Hepatocyte (in vitro differentiated cells): ENCODE measurements at regions not wholly inside any gene's neighbourhood (a gene's known extent, or its start where the extent isn't known, plus 50 kb on each side); places are given as distances from the start of the nearest gene placed in this dataset. TPM values are rescaled to one million over a fixed set of nuclear protein-coding genes. Genes with fewer than 3 reads are reported as not detected.

Experiments used
- DNase-seq: peaks from one replicate; pipeline ENCODE4 v3.0.0-alpha.2; 2016; ENCODE audit warnings: low spot score
- H2AFZ ChIP-seq: fragments of 200-600 bp; sonication (generic); 2 replicates; pipeline ENCODE4 v1.6.0; 2016; ENCODE audit warnings: antibody characterized with exemption, mild to moderate bottlenecking
- H3K27ac ChIP-seq: fragments of 200-600 bp; sonication (generic); 2 replicates; pipeline ENCODE4 v1.5.1; 2016; ENCODE audit warnings: mild to moderate bottlenecking
- H3K27me3 ChIP-seq: fragments of 200-600 bp; sonication (generic); 2 replicates; pipeline ENCODE4 v1.6.1; 2016
- H3K36me3 ChIP-seq: fragments of 200-600 bp; sonication (generic); replicated peaks from 2 replicates; pipeline ENCODE4 v1.5.1; 2016; ENCODE audit warnings: low read depth; ENCODE audit not compliant: insufficient read depth
- H3K4me1 ChIP-seq: fragments of 200-600 bp; sonication (generic); 2 replicates; pipeline ENCODE4 v1.5.1; 2016; ENCODE audit warnings: mild to moderate bottlenecking, moderate library complexity; ENCODE audit not compliant: insufficient read depth
- H3K4me2 ChIP-seq: fragments of 200-600 bp; sonication (generic); 2 replicates; pipeline ENCODE4 v1.6.0; 2016
- H3K4me3 ChIP-seq: fragments of 200-600 bp; sonication (generic); 2 replicates; pipeline ENCODE4 v1.5.1; 2016; ENCODE audit warnings: mild to moderate bottlenecking
- H3K79me2 ChIP-seq: fragments of 200-600 bp; sonication (generic); 2 replicates; pipeline ENCODE4 v1.6.0; 2017; ENCODE audit warnings: mild to moderate bottlenecking
- H3K9me2 ChIP-seq: fragments of 200-600 bp; sonication (generic); replicated peaks from 2 replicates; pipeline ENCODE4 v1.6.0; 2017; ENCODE audit warnings: mild to moderate bottlenecking; ENCODE audit not compliant: insufficient read depth
- H3K9me3 ChIP-seq: fragments of 200-600 bp; sonication (generic); 2 replicates; pipeline ENCODE4 v1.5.1; 2016; ENCODE audit warnings: low read depth, mild to moderate bottlenecking
- H4K20me1 ChIP-seq: fragments of 200-600 bp; sonication (generic); 2 replicates; pipeline ENCODE4 v1.6.0; 2016; ENCODE audit warnings: mild to moderate bottlenecking; ENCODE audit not compliant: insufficient read depth, poor library complexity, severe bottlenecking
- EZH2 ChIP-seq: fragments of 200-600 bp; sonication (generic); IDR thresholded peaks from 2 replicates; pipeline ENCODE4 v1.6.1; 2016; ENCODE audit warnings: antibody characterized with exemption, mild to moderate bottlenecking, borderline replicate concordance
- EZH2phosphoT487 ChIP-seq: fragments of 200-600 bp; sonication (generic); IDR thresholded peaks from one replicate; pipeline ENCODE4 v1.6.1; 2018; ENCODE audit warnings: antibody characterized with exemption, mild to moderate bottlenecking, low read depth, moderate library complexity; ENCODE audit not compliant: unreplicated experiment, severe bottlenecking
- WGBS: methylation state at CpG from one replicate; pipeline ENCODE4 v1.1.6; 2016; ENCODE audit warnings: low lambda C conversion rate; ENCODE audit errors: missing lambda C conversion rate; 5-methylcytosine and 5-hydroxymethylcytosine counted together
- small RNA-seq: library from RNA; depleted of rRNA; stranded (forward); fragments of <200 nt; gene quantifications from one replicate; pipeline ENCODE3, GENCODE V24; 2014
- TF ChIP-seq, protein P1 (sequence below): fragments of 200-600 bp; sonication (generic); IDR thresholded peaks from 2 replicates; pipeline ENCODE4 v1.5.1; 2016; ENCODE audit warnings: antibody characterized with exemption, mild to moderate bottlenecking; ENCODE audit not compliant: poor library complexity

DNA sequence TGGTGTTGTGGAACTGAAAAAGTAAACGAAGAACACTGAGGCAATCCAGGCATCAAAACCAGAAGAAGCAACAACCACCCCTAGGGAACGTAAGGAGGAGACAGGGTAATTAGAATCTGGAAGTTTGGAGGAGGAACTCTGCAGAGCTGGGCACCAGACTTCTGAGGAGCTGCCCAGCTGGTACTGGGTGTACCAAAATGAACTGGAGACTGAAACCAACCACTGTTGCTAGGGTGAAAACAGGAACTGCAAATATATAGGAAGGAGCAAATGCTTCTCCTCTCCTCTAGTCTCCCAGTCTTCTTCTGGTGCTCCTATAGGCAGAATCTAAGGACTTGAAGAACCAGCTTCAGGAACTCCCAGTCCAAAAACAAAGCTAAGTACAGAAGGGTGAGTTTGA lies 189.8 kb downstream of the ELAVL2 start:
- no peak overlapping the region for H3K4me2 ChIP-seq
- H3K4me1 ChIP-seq = no peaks in the 10 kb centered on the region
- no peaks in the 10 kb centered on the region for H3K9me3 ChIP-seq
- no peak overlapping the region for H3K27ac ChIP-seq
- no peaks in the 10 kb centered on the region for H3K79me2 ChIP-seq
- DNase-seq = no peak
- no peaks in the 10 kb centered on the region for H3K27me3 ChIP-seq
- no peaks in the 10 kb centered on the region for H4K20me1 ChIP-seq
- H3K4me3 ChIP-seq = no peak overlapping the region
- WGBS = 63% methylated on average over 2 of the region's 2 CpGs
- no peaks in the 10 kb centered on the region for H3K36me3 ChIP-seq
- H3K9me2 ChIP-seq = no peaks in the 10 kb centered on the region
- TF ChIP-seq, protein P1, sequence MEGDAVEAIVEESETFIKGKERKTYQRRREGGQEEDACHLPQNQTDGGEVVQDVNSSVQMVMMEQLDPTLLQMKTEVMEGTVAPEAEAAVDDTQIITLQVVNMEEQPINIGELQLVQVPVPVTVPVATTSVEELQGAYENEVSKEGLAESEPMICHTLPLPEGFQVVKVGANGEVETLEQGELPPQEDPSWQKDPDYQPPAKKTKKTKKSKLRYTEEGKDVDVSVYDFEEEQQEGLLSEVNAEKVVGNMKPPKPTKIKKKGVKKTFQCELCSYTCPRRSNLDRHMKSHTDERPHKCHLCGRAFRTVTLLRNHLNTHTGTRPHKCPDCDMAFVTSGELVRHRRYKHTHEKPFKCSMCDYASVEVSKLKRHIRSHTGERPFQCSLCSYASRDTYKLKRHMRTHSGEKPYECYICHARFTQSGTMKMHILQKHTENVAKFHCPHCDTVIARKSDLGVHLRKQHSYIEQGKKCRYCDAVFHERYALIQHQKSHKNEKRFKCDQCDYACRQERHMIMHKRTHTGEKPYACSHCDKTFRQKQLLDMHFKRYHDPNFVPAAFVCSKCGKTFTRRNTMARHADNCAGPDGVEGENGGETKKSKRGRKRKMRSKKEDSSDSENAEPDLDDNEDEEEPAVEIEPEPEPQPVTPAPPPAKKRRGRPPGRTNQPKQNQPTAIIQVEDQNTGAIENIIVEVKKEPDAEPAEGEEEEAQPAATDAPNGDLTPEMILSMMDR = no peak
- TF ChIP-seq EZH2 (no peak), EZH2phosphoT487 (no peak)
- H2AFZ ChIP-seq = no peak overlapping the region

DNA sequence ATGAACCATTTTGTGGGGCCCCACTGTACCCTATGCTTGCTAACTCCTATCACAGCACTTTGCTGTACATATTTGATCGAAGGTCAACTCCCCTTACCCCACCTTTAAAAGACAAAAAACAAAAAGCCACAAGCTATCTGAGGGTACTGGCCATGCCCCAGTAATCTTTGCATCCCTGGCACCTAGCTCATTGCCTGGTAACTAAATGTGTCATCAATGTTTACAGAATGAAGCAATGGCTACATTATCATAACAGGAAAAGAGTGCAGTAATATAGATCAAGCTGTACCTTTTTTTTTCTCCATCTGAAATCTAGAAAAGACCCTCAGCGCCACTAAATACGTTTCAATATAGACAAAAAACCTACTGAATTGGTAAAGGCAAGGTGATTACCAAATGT lies 188.0 kb downstream of the ELAVL2 start:
- WGBS = 92% methylated on average over 3 of the region's 3 CpGs
- no peak for DNase-seq

DNA sequence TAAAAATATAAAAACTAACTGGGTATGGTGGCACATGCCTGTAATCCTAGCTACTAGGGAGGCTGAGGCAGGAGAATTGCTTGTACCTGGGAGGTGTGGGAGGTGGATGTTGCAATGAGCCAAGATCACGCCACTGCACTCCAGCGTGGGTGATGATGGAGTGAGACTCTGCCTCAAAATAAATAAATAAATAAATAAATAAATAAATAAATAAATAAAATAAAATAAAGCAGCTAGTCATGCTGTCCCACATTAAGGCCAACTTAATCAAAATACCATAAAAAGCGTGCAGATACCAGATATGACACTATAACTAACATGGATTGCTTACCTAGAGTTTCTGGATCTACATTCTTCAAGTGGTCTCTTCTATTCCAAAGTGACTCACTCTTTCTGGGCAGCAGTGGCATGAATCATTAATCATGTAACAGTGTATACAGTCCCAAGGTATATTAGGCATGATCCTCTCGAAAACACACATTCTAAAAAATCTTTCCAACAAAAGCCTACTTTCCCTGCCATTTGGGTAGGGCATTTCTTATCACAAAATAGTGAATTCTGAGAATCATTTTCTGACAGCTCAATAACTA lies 187.1 kb downstream of the ELAVL2 start:
- no peak overlapping the region for H3K4me2 ChIP-seq
- no peaks in the 10 kb centered on the region for H3K9me2 ChIP-seq
- H3K4me1 ChIP-seq = no peaks in the 10 kb centered on the region
- no peak overlapping the region for H3K27ac ChIP-seq
- H3K79me2 ChIP-seq = no peaks in the 10 kb centered on the region
- DNase-seq = no peak
- H3K4me3 ChIP-seq = no peak overlapping the region
- no peaks in the 10 kb centered on the region for H3K36me3 ChIP-seq
- H4K20me1 ChIP-seq = no peaks in the 10 kb centered on the region
- no peaks in the 10 kb centered on the region for H3K27me3 ChIP-seq
- H2AFZ ChIP-seq = no peak overlapping the region
- no peaks in the 10 kb centered on the region for H3K9me3 ChIP-seq
- 91% methylated on average over 4 of the region's 4 CpGs for WGBS
- TF ChIP-seq, protein P1 = no peak
- TF ChIP-seq EZH2 (no peak), EZH2phosphoT487 (no peak)

More for the DNA sequence above, 188.0 kb downstream of the ELAVL2 start:
- Histone ChIP-seq H3K36me3 (no peaks in the 10 kb centered on the region), H3K4me3 (no peak overlapping the region), H3K4me1 (no peaks in the 10 kb centered on the region), H3K27me3 (no peaks in the 10 kb centered on the region), H3K4me2 (no peak overlapping the region), H4K20me1 (no peaks in the 10 kb centered on the region), H3K79me2 (no peaks in the 10 kb centered on the region), H3K9me3 (no peaks in the 10 kb centered on the region), H3K27ac (no peak overlapping the region), H2AFZ (no peak overlapping the region), H3K9me2 (no peaks in the 10 kb centered on the region)
- TF ChIP-seq, protein P1 = no peak
- TF ChIP-seq EZH2phosphoT487 (no peak), EZH2 (no peak)

Small RNAs in the stretch of these regions (small RNA-seq; reads per million reads assigned to genes)
- gene SUMO2P2 = not detected
